HFF-Myc (cell line): ENCODE measurements at regions not wholly inside any gene's neighbourhood (a gene's known extent, or its start where the extent isn't known, plus 50 kb on each side); places are given as distances from the start of the nearest gene placed in this dataset.
"Not testable (repeated sequence)": the region's sequence is repeated elsewhere in the genome, so short reads cannot be mapped to it uniquely, and the experiment has no call there.

ENCODE experiments used
- DNase-seq: peaks from one replicate; pipeline ENCODE4 v3.0.0-alpha.2; 2011; ENCODE audit warnings: low read depth; ENCODE audit errors: extremely low read depth
- H3K4me3 ChIP-seq: replicated peaks from 2 replicates; pipeline ENCODE4 v1.5.1; 2011; ENCODE audit warnings: low read depth, mild to moderate bottlenecking, control low read depth, low read length
- TF ChIP-seq, protein P1 (sequence below): IDR thresholded peaks from 2 replicates; pipeline ENCODE4 v1.5.1; 2012; ENCODE audit warnings: mild to moderate bottlenecking, low read depth, low read length, control low read depth; ENCODE audit errors: missing control alignments

DNA sequence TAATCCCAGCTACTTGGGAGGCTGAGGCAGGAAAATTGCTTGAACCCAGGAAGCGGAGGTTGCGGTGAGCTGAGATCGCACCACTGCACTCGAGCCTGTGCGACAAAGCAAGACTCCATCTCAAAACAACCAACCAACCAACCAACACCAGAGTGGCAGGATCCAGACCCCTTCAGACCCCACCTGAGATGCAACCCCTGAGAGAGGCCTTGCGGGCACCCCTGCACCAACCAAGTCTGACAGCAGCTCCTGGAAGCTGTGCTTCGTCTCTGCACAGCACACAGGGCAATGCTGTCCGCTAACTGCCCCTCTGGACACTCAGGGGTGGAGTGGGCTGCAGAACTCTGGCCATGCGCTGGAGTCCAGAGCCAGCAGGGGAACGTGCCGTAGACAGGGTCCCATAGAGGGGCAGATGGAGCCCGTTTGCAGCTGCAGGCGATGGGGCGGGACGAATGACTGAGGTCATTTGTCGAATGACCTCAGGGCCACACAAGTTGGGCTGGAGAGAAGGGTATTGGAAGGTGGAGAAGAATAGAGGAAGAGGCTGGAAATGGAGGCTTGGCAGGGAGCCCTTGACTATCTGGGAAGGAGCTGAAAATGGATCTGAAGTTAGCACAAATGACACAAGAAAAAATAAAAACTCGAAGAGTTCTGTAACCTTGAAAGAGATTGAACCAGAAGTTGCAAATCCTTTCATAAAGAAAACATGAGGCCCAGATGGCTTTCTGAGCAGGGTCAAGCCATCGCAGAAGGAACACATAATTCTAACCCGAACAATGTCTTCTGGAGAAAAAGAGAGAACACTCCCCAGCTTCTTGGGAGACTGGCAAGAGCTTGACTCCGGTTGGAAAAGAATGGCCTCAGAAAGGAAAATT lies 199.7 kb downstream of the CTTN start:
- no peak overlapping the region for H3K4me3 ChIP-seq
- no peak for DNase-seq
- TF ChIP-seq, protein P1, sequence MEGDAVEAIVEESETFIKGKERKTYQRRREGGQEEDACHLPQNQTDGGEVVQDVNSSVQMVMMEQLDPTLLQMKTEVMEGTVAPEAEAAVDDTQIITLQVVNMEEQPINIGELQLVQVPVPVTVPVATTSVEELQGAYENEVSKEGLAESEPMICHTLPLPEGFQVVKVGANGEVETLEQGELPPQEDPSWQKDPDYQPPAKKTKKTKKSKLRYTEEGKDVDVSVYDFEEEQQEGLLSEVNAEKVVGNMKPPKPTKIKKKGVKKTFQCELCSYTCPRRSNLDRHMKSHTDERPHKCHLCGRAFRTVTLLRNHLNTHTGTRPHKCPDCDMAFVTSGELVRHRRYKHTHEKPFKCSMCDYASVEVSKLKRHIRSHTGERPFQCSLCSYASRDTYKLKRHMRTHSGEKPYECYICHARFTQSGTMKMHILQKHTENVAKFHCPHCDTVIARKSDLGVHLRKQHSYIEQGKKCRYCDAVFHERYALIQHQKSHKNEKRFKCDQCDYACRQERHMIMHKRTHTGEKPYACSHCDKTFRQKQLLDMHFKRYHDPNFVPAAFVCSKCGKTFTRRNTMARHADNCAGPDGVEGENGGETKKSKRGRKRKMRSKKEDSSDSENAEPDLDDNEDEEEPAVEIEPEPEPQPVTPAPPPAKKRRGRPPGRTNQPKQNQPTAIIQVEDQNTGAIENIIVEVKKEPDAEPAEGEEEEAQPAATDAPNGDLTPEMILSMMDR = no peak

DNA sequence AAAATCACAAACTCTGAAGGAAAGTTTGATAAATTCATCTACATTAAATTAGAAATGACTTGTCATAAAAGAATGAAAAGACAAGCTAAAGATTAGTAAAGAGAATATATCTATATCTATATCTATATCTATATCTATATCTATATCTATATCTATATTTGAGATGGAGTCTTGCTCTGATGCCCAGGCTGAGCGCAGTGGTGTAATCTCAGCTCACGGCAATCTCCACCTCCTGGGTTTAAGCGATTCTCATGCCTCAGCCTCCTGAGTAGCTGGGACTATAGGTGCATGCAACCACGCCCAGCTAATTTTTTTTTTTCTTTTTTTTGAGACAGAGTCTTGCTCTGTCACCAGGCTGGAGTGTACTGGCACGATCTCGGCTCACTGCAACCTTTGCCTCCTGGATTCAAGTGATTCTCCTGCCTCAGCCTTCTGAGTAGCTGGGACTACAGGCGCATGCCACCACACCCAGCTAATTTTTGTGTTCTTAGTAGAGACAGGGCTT lies 202.6 kb downstream of the CTTN start:
- H3K4me3 ChIP-seq, DNase-seq: not testable (repeated sequence)

GRCh38 chr11:70601861-70602538 lies 203.7 kb downstream of the CTTN start:
- no peak overlapping the region for H3K4me3 ChIP-seq
- no peak for DNase-seq
- TF ChIP-seq, protein P1 = no peak

GRCh38 chr11:70603114-70603755 lies 204.9 kb downstream of the CTTN start:
- no peak for DNase-seq
- TF ChIP-seq, protein P1 = no peak
- no peak overlapping the region for H3K4me3 ChIP-seq

- TF ChIP-seq, protein P1 = no peak
- H3K4me3 ChIP-seq = no peak overlapping the region
- DNase-seq = no peak
Measured at GRCh38 chr11:70603756-70604211, 205.5 kb downstream of the CTTN start.

- DNase-seq = no peak
- H3K4me3 ChIP-seq = no peak overlapping the region
- TF ChIP-seq, protein P1 = no peak
Measured at GRCh38 chr11:70604221-70604620, 205.9 kb downstream of the CTTN start.
